DMS114 treated with DMSO at 0.1 percent for 48 hours (cell line): ENCODE measurements at regions not wholly inside any gene's neighbourhood (a gene's known extent, or its start where the extent isn't known, plus 50 kb on each side); places are given as distances from the start of the nearest gene placed in this dataset.

Experiments
- DNase-seq: peaks from one replicate; lab custom pipeline; 2025; ENCODE audit not compliant: unreplicated experiment; lab: John Stamatoyannopoulos, UW

GRCh38 chr13:103168901-103169508 lies 102.8 kb upstream of the SLC10A2 start:
- no peak for DNase-seq

DNA sequence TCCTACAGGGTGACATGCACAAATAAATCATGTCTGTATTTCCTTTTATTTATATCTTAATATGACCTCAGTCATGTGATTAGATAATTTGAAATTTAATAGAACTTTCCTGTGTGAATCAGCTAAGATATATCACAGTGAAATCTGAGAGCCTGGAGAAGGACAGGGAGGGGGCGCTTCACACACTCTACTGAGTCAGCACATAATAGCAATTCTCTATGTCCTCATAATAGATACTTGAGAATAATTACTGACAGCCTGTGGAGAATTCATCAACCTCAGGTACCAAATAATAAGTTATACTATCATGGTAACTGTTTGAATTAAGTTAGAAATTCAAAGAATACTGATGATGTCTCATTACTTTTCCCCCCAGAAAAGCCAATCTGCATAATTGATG lies 98.0 kb upstream of the SLC10A2 start:
- DNase-seq: no peak

- DNase-seq: no peak
Measured at GRCh38 chr13:103161476-103161875, 95.3 kb upstream of the SLC10A2 start.

- DNase-seq: no peak
Measured at GRCh38 chr13:103157434-103158145, 91.4 kb upstream of the SLC10A2 start.

DNA sequence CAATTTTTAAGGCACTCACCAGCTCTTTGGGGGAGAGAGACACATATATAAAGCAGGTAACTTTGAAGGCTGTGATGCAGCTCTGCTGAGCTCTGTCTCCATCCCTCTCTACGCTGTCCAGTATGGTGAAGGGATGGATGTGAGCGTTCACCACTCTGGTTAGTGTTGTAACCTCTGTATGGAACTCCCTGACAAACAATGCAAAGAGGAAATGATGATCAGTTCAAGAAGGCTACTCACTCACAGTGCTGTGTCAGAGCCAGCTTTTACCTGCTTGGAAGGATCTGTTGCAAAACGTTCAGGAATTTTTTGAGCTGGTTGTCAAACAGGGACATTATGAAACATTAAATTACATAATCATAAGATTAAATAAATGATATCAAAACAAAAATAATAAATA lies 90.8 kb upstream of the SLC10A2 start:
- DNase-seq: no peak

GRCh38 chr13:103156346-103156998 lies 90.3 kb upstream of the SLC10A2 start:
- no peak for DNase-seq

- DNase-seq: no peak
Measured at GRCh38 chr13:103153466-103153865, 87.2 kb upstream of the SLC10A2 start.

DNA sequence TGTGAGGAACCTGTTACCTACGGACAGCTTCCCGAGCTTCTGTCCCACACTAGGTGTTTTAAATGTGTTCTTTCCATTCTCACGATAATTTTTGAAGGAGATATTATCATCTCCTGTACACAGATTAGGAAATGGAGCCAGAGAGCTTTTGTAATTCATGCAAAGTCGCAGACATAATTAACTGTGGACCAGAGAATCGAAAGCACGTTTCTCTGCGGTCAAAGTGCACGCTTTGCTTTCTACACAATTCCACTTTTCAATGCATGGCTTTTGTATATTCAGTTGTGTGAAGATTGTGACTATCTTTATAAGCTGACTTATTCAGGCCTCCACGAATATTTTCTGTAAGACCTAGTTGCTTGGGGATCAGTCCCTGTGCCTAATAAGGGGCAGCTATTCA lies 81.7 kb upstream of the SLC10A2 start:
- DNase-seq: no peak

- DNase-seq: no peak
Measured at GRCh38 chr13:103145442-103145841, 79.2 kb upstream of the SLC10A2 start.

DNA sequence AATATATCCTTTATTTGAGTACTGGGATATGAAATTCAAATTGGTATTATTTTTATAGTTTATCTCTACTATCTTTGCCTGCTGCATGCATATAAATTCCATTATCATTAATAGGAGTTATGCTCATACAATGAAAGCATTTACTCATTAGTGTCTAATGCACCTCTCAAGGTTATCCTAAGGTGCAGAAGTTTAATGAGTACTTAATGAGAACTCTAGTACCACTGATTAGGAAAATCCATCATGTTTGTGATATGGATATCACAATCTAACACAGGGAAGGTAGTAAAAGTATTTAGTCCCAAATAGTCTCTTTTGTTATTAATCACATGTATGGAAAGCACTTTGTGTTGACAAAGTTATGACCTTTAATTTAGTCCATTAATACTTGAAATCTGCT lies 77.2 kb upstream of the SLC10A2 start:
- DNase-seq: no peak

DNA sequence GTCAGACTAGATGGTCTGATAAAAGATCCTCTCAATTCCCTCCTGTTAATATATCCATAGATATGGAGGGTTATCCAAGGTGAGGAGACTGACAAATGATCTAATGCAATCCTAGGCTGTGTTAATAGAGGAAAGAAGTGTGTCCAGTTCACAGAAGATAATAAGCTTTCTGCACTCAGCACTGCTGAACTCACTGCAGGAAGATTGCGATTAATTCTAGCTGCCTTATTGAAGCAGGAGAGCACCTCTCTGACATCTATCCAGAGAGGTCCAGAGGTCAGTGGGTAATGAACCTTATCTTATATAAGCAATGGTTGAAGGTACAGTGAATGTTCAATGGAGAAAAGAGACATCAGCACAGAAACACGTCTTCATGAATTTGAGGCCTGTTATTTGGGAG lies 75.9 kb upstream of the SLC10A2 start:
- no peak for DNase-seq

DNA sequence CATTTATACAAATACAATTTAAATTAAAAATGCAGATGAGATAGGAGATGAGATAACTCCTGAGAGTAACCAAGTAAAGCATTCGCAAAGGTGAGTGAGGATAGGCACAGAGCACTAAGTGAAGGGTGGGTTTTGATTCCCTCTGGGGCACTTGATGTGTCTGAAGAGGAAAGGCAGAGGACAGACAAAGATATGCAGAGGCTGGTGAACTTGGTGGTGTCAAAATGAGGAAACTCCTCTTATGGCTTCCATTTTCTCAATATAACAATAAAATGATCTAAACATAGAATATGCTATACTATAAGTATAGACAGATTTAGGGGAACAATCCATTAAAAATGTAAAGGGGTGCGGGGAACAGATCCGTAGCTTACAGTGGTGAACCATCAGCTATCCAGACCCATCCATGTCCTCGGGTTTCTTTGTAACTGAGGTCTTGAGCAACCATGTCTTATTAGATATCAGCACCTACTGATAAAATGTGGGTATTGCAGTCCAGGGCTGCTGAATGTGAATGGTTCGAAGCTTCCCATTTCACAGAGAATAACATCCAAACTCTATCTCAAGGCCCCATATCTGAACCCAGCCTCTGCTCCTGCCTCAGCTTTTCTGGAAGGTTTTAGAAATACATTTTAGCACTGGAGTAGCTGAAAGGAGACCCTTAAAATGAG lies 73.9 kb upstream of the SLC10A2 start:
- peak; percentile 8 for DNase-seq

GRCh38 chr13:103134271-103134670 lies 68.1 kb upstream of the SLC10A2 start:
- DNase-seq: no peak

DNA sequence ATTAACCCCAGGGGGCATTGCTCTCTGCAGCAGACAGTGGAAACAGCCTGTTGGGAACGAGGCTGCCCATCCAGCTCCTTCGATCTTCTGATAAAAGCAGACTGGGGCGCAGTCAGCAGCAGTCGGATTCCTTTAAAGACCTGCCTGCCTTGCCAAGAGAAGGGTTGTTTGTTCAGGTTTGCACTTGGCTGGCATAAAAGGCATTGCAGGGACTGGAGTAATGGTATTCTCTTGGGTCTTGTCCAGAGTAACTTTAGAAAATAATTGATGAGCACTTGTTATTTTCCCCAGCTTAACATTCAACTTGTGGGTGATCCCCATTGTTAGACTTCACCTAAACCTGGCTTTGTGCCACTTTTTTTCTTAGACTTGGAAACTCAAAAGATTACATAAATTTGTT lies 67.3 kb upstream of the SLC10A2 start:
- no peak for DNase-seq

- no peak for DNase-seq
Measured at GRCh38 chr13:103130681-103131210, 64.5 kb upstream of the SLC10A2 start.

DNA sequence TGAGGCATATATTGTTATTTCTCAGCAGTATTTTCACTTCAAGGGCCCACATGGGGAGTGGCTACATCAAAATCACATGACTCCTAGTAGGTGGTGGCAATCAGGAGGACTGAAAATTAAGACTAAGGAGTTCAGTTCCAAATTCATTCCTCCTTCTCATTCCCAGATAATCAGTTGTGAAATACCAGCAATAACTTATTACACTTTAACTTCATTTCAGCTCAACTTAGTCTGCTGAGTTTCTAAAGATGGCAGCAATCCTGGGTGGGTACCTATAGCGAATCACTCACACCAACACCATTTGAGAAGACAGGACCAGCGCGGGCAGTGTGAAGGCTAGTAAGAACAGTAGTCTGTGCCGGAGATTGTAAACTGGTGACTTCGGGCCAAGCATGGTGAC lies 63.9 kb upstream of the SLC10A2 start:
- DNase-seq: no peak
